ENCODE measurements at regions not wholly inside any gene's neighbourhood (a gene's known extent, or its start where the extent isn't known, plus 50 kb on each side); places are given as distances from the start of the nearest gene placed in this dataset.

- TF ChIP-seq, protein P1, sequence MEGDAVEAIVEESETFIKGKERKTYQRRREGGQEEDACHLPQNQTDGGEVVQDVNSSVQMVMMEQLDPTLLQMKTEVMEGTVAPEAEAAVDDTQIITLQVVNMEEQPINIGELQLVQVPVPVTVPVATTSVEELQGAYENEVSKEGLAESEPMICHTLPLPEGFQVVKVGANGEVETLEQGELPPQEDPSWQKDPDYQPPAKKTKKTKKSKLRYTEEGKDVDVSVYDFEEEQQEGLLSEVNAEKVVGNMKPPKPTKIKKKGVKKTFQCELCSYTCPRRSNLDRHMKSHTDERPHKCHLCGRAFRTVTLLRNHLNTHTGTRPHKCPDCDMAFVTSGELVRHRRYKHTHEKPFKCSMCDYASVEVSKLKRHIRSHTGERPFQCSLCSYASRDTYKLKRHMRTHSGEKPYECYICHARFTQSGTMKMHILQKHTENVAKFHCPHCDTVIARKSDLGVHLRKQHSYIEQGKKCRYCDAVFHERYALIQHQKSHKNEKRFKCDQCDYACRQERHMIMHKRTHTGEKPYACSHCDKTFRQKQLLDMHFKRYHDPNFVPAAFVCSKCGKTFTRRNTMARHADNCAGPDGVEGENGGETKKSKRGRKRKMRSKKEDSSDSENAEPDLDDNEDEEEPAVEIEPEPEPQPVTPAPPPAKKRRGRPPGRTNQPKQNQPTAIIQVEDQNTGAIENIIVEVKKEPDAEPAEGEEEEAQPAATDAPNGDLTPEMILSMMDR (IDR thresholded peaks at IDR 0.05; ENCODE audit: control insufficient read depth, insufficient read depth, low read depth, low read length, missing control alignments) = no peak
- no peak for DNase-seq (ENCODE audit: low read depth)
- no peak overlapping the region for H3K4me3 ChIP-seq (ENCODE audit: control insufficient read depth, low read depth, low read length)
These were observed 1045.8 kb upstream of the CNTN5 start for GRCh38 chr11:97974798-97975498.

- no peak for DNase-seq (ENCODE audit: low read depth)
- H3K4me3 ChIP-seq (ENCODE audit: control insufficient read depth, low read depth, low read length) = no peak overlapping the region
- TF ChIP-seq, protein P1 (IDR thresholded peaks at IDR 0.05; ENCODE audit: control insufficient read depth, insufficient read depth, low read depth, low read length, missing control alignments) = no peak
These were observed 1043.0 kb upstream of the CNTN5 start for GRCh38 chr11:97977726-97978125.

DNA sequence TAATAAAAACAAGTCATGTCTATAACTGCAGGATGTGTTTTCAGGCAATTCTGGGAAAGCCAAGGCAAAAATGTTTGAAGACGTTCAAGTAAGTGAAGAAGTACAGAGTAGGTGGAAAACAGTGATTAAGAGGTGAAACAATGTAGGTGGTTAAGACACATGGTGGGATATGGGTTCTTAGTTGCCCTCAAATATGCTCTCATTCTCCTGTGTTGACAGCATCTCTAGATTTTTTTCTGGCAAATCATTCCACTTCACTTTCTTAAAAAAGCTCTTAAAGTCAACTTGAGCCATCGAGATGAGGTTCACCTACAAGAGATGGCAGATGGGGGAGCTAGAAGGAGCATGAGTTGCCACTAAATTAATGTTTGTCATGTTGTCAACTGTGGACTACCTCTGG is 1041.0 kb upstream of the CNTN5 start:
- TF ChIP-seq, protein P1 (IDR thresholded peaks at IDR 0.05; ENCODE audit: control insufficient read depth, insufficient read depth, low read depth, low read length, missing control alignments) = no peak
- DNase-seq (ENCODE audit: low read depth) = no peak
- no peak overlapping the region for H3K4me3 ChIP-seq (ENCODE audit: control insufficient read depth, low read depth, low read length)

- TF ChIP-seq, protein P1 (IDR thresholded peaks at IDR 0.05; ENCODE audit: control insufficient read depth, insufficient read depth, low read depth, low read length, missing control alignments) = no peak
- DNase-seq (ENCODE audit: low read depth) = no peak
- H3K4me3 ChIP-seq (ENCODE audit: control insufficient read depth, low read depth, low read length) = no peak overlapping the region
These were observed 1038.2 kb upstream of the CNTN5 start for GRCh38 chr11:97982512-97982911.

GRCh38 chr11:97989121-97989520 is 1031.6 kb upstream of the CNTN5 start:
- no peak overlapping the region for H3K4me3 ChIP-seq (ENCODE audit: control insufficient read depth, low read depth, low read length)
- TF ChIP-seq, protein P1 (IDR thresholded peaks at IDR 0.05; ENCODE audit: control insufficient read depth, insufficient read depth, low read depth, low read length, missing control alignments) = no peak
- DNase-seq (ENCODE audit: low read depth) = no peak

DNA sequence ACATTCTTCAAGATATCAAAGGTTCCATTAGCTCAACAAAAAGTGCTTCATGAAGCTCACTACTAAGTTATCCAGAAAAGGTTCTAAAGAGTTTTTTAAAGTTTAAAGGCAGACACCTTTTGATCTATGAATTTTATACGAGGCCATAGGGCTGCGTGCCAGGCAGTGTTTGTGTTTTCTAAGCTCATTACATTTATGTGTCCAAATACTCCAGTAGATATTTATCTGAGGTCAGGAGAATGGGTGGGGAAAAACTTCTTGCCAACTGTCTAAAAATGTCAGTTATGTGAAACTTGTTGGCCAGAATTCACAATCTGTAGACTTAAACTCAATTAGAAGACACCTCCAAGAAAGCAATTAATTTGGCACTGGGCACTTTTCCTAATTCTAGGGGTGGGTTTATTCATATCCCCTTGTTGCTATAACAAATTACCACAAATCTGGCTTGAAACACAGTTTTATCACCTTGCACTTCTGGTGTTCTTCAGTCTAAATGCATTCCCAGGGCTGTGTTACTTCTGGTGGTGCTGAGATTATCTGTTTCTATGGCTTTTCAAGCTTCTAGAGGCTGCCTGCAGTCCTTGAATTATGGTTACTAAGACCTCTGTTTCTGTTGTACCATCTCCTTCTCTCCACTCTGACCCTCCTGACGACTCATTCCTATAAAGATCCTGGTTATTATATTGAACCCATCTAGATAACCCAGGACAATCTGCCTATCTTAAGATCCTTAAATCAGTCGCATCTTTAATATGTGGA is 1030.4 kb upstream of the CNTN5 start:
- no peak for DNase-seq (ENCODE audit: low read depth)
- no peak overlapping the region for H3K4me3 ChIP-seq (ENCODE audit: control insufficient read depth, low read depth, low read length)
- TF ChIP-seq, protein P1 (IDR thresholded peaks at IDR 0.05; ENCODE audit: control insufficient read depth, insufficient read depth, low read depth, low read length, missing control alignments) = no peak
